HFFc6 (cell line): ENCODE measurements at regions not wholly inside any gene's neighbourhood (a gene's known extent, or its start where the extent isn't known, plus 50 kb on each side); places are given as distances from the start of the nearest gene placed in this dataset.

ENCODE experiments used
- DNase-seq: peaks from one replicate; pipeline ENCODE4 v3.0.0-alpha.2; 2018
- H3K27ac Mint-ChIP-seq: 2 replicates; pipeline ENCODE4 v1.8.0; 2020; ENCODE audit warnings: mild to moderate bottlenecking, mixed read lengths
- H3K27me3 Mint-ChIP-seq: 2 replicates; pipeline ENCODE4 v1.8.0; 2021; ENCODE audit warnings: mild to moderate bottlenecking, moderate library complexity, mixed read lengths; ENCODE audit not compliant: insufficient read depth
- H3K36me3 Mint-ChIP-seq: 2 replicates; pipeline ENCODE4 v1.8.0; 2021; ENCODE audit warnings: low read depth, mixed read lengths
- H3K4me1 Mint-ChIP-seq: 2 replicates; pipeline ENCODE4 v1.8.0; 2020; ENCODE audit warnings: low read depth, mixed read lengths
- H3K4me3 Mint-ChIP-seq: 2 replicates; pipeline ENCODE4 v1.8.0; 2020; ENCODE audit warnings: mild to moderate bottlenecking, moderate library complexity, mixed read lengths
- H3K9me3 Mint-ChIP-seq: 2 replicates; pipeline ENCODE4 v1.8.0; 2020; ENCODE audit warnings: mild to moderate bottlenecking, mixed read lengths
- TF ChIP-seq, protein P1 (sequence below): fragments of 200-600 bp; sonication (generic); IDR thresholded peaks from 2 replicates; pipeline ENCODE4 v1.5.0; 2021; ENCODE audit warnings: antibody characterized with exemption, mild to moderate bottlenecking

GRCh38 chr10:10471758-10472157 lies 545.9 kb upstream of the CELF2 start:
- Mint-ChIP-seq H3K9me3 (peaks cover 53% of the 10 kb centered on the region), H3K4me1 (no peaks in the 10 kb centered on the region), H3K27ac (no peak overlapping the region), H3K27me3 (no peaks in the 10 kb centered on the region), H3K36me3 (no peaks in the 10 kb centered on the region), H3K4me3 (no peak overlapping the region)
- DNase-seq = no peak
- TF ChIP-seq, protein P1, sequence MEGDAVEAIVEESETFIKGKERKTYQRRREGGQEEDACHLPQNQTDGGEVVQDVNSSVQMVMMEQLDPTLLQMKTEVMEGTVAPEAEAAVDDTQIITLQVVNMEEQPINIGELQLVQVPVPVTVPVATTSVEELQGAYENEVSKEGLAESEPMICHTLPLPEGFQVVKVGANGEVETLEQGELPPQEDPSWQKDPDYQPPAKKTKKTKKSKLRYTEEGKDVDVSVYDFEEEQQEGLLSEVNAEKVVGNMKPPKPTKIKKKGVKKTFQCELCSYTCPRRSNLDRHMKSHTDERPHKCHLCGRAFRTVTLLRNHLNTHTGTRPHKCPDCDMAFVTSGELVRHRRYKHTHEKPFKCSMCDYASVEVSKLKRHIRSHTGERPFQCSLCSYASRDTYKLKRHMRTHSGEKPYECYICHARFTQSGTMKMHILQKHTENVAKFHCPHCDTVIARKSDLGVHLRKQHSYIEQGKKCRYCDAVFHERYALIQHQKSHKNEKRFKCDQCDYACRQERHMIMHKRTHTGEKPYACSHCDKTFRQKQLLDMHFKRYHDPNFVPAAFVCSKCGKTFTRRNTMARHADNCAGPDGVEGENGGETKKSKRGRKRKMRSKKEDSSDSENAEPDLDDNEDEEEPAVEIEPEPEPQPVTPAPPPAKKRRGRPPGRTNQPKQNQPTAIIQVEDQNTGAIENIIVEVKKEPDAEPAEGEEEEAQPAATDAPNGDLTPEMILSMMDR = no peak

- H3K27me3 Mint-ChIP-seq = no peaks in the 10 kb centered on the region
- no peak overlapping the region for H3K4me3 Mint-ChIP-seq
- TF ChIP-seq, protein P1 = no peak
- H3K27ac Mint-ChIP-seq = no peak overlapping the region
- H3K9me3 Mint-ChIP-seq = peaks cover 61% of the 10 kb centered on the region
- H3K4me1 Mint-ChIP-seq = no peaks in the 10 kb centered on the region
- no peaks in the 10 kb centered on the region for H3K36me3 Mint-ChIP-seq
- DNase-seq = no peak
These were observed 541.9 kb upstream of the CELF2 start for GRCh38 chr10:10475812-10476211.

- no peak overlapping the region for H3K4me3 Mint-ChIP-seq
- no peaks in the 10 kb centered on the region for H3K4me1 Mint-ChIP-seq
- no peak overlapping the region for H3K27ac Mint-ChIP-seq
- TF ChIP-seq, protein P1 = no peak
- H3K36me3 Mint-ChIP-seq = no peaks in the 10 kb centered on the region
- peaks cover 58% of the 10 kb centered on the region for H3K9me3 Mint-ChIP-seq
- no peak for DNase-seq
- no peaks in the 10 kb centered on the region for H3K27me3 Mint-ChIP-seq
These were observed 539.8 kb upstream of the CELF2 start for GRCh38 chr10:10477844-10478243.

- DNase-seq = no peak
- H3K4me3 Mint-ChIP-seq = no peak overlapping the region
- H3K4me1 Mint-ChIP-seq = no peaks in the 10 kb centered on the region
- TF ChIP-seq, protein P1 = no peak
- no peak overlapping the region for H3K27ac Mint-ChIP-seq
- no peaks in the 10 kb centered on the region for H3K27me3 Mint-ChIP-seq
- H3K9me3 Mint-ChIP-seq = peaks cover 44% of the 10 kb centered on the region
- no peaks in the 10 kb centered on the region for H3K36me3 Mint-ChIP-seq
These were observed 538.2 kb upstream of the CELF2 start for GRCh38 chr10:10479465-10479864.

- DNase-seq = no peak
- TF ChIP-seq, protein P1 = no peak
- Mint-ChIP-seq H3K4me1 (no peaks in the 10 kb centered on the region), H3K36me3 (no peaks in the 10 kb centered on the region), H3K27ac (no peak overlapping the region), H3K4me3 (no peak overlapping the region), H3K9me3 (peaks cover 25% of the 10 kb centered on the region), H3K27me3 (no peaks in the 10 kb centered on the region)
These were observed 535.1 kb upstream of the CELF2 start for GRCh38 chr10:10482613-10483012.

DNA sequence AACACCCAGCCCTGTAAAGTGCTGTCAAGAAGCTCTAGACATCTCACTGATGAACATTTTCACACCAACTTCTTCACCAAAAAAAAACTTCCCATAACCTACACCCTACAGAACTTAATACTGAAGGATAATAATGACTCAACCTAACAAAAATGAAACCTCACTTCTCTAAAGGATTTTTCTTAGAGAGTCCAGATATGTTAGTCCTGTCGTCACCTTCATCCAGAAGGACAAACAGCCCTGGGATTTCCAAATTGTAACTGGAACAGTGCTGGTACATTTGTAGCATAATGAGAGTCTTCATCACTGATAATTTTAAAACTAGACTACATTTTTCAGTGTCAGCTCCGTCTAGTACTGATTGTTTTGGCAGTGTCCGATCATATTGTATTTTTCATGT lies 528.6 kb upstream of the CELF2 start:
- TF ChIP-seq, protein P1 = no peak
- Mint-ChIP-seq H3K36me3 (no peaks in the 10 kb centered on the region), H3K27me3 (no peaks in the 10 kb centered on the region), H3K4me1 (no peaks in the 10 kb centered on the region), H3K4me3 (no peak overlapping the region), H3K27ac (no peak overlapping the region), H3K9me3 (peaks cover 20% of the 10 kb centered on the region)
- DNase-seq = no peak
